ENCODE measurements at regions not wholly inside any gene's neighbourhood (a gene's known extent, or its start where the extent isn't known, plus 50 kb on each side); places are given as distances from the start of the nearest gene placed in this dataset.

- TF ChIP-seq REST (IDR thresholded peaks at IDR 0.05) (no peak), HNF4G (IDR thresholded peaks at IDR 0.05) (no peak), TAF1 (conservative IDR thresholded peaks at IDR 0.05) (no peak), RAD21 (IDR thresholded peaks at IDR 0.05) (no peak), ZBTB33 (IDR thresholded peaks at IDR 0.05) (no peak), FOXA2 (IDR thresholded peaks at IDR 0.05) (no peak), NR2F2 (IDR thresholded peaks at IDR 0.05) (no peak)
Measured at GRCh38 chr13:55573565-55573964, 1567.2 kb upstream of the PRR20A start (continued).

- H3K4me1 ChIP-seq (ENCODE audit: control insufficient read depth in 4 of 4, insufficient read depth in 4 of 4, low read length in 3 of 4) = no peaks in the 10 kb centered on the region
- no peaks in the 10 kb centered on the region for H3K9me3 ChIP-seq (ENCODE audit: control insufficient read depth in 4 of 4, low read length in 3 of 4)
- no peaks in the 10 kb centered on the region for H3K36me3 ChIP-seq (ENCODE audit: control insufficient read depth in 4 of 4, insufficient read depth in 3 of 4, low read depth in 1 of 4, low read length in 3 of 4)
- WGBS = 78% methylated on average over 4 of the region's 4 CpGs
- H3K27ac ChIP-seq (ENCODE audit: low read depth in 1 of 2, low read length in 2 of 2) = no peak overlapping the region
- H3K9ac ChIP-seq (ENCODE audit: low read depth in 1 of 2, low read length in 2 of 2) = no peak overlapping the region
- H3K27me3 ChIP-seq (ENCODE audit: control insufficient read depth in 4 of 4, insufficient read depth in 4 of 4, low read length in 3 of 4) = no peaks in the 10 kb centered on the region
- TF ChIP-seq MAX (IDR thresholded peaks at IDR 0.05) (no peak), TAF1 (conservative IDR thresholded peaks at IDR 0.05) (no peak), SP1 (IDR thresholded peaks at IDR 0.05) (no peak), HNF4A (conservative IDR thresholded peaks at IDR 0.05) (no peak), NR2F2 (IDR thresholded peaks at IDR 0.05) (no peak), JUND (IDR thresholded peaks at IDR 0.05) (no peak)
- DNase-seq (ENCODE audit: low spot score) = no peak
- H3K4me3 ChIP-seq (ENCODE audit: low read depth in 1 of 3, low read length in 3 of 3) = no peak overlapping the region
Measured at GRCh38 chr13:55576389-55576788, 1564.3 kb upstream of the PRR20A start.

- H3K27me3 ChIP-seq (ENCODE audit: control insufficient read depth in 4 of 4, insufficient read depth in 4 of 4, low read length in 3 of 4) = no peaks in the 10 kb centered on the region
- H3K4me1 ChIP-seq (ENCODE audit: control insufficient read depth in 4 of 4, insufficient read depth in 4 of 4, low read length in 3 of 4) = no peaks in the 10 kb centered on the region
- WGBS = 0% methylated on average over 1 of the region's 1 CpG
- no peak overlapping the region for H3K27ac ChIP-seq (ENCODE audit: low read depth in 1 of 2, low read length in 2 of 2)
- H3K9me3 ChIP-seq (ENCODE audit: control insufficient read depth in 4 of 4, low read length in 3 of 4) = no peaks in the 10 kb centered on the region
- DNase-seq (ENCODE audit: low spot score) = no peak
- H3K36me3 ChIP-seq (ENCODE audit: control insufficient read depth in 4 of 4, insufficient read depth in 3 of 4, low read depth in 1 of 4, low read length in 3 of 4) = no peaks in the 10 kb centered on the region
- H3K4me3 ChIP-seq (ENCODE audit: low read depth in 1 of 3, low read length in 3 of 3) = no peak overlapping the region
- no peak overlapping the region for H3K9ac ChIP-seq (ENCODE audit: low read depth in 1 of 2, low read length in 2 of 2)
- TF ChIP-seq JUND (IDR thresholded peaks at IDR 0.05) = no peak
- no peak for TF ChIP-seq HNF4A (conservative IDR thresholded peaks at IDR 0.05)
- no peak for TF ChIP-seq SP1 (IDR thresholded peaks at IDR 0.05)
- no peak for TF ChIP-seq REST (IDR thresholded peaks at IDR 0.05)
- no peak for TF ChIP-seq CTCF (IDR thresholded peaks at IDR 0.05; ENCODE audit: low read depth, low read length, missing input control)
- no peak for TF ChIP-seq HNF4G (IDR thresholded peaks at IDR 0.05)
- TF ChIP-seq EGR1 (IDR thresholded peaks at IDR 0.05; ENCODE audit: low read depth in 2 of 2) = no peak
- no peak for TF ChIP-seq RAD21 (IDR thresholded peaks at IDR 0.05)
- no peak for TF ChIP-seq RXRA (IDR thresholded peaks at IDR 0.05)
- TF ChIP-seq YY1 (IDR thresholded peaks at IDR 0.05) = no peak
- no peak for TF ChIP-seq ATF3 (IDR thresholded peaks at IDR 0.05)
- no peak for TF ChIP-seq FOXA1 (IDR thresholded peaks at IDR 0.05)
- TF ChIP-seq TAF1 (conservative IDR thresholded peaks at IDR 0.05) = no peak
- no peak for TF ChIP-seq NR2F2 (IDR thresholded peaks at IDR 0.05)
- no peak for TF ChIP-seq MAX (IDR thresholded peaks at IDR 0.05)
Measured at GRCh38 chr13:55577082-55577846, 1563.5 kb upstream of the PRR20A start.
